ENCODE measurements at regions not wholly inside any gene's neighbourhood (a gene's known extent, or its start where the extent isn't known, plus 50 kb on each side); places are given as distances from the start of the nearest gene placed in this dataset.

DNA sequence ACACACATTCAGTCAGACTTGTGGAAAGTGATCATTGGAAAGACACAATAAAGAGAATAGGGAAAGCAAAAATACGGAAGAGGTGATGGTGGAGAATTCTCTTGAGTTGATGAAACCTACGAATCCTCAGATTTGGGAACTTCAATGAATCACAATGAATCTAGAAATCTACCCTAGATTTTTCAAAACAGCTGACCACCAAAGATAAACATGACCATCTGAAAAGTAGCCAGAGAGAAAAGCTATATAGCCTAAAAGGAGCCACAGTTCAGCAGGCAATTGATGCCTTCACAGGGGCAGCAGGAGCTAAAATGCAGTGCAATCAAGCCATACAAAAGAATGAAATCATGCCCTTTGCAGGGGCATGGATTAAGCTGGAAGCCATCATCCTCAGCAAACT lies 170.6 kb upstream of the RUNX1 start:
- TF ChIP-seq EP300 (IDR thresholded peaks at IDR 0.05; ENCODE audit: borderline replicate concordance in 1 of 2, low read depth in 1 of 2, low read length in 1 of 2), result no peak
- TF ChIP-seq CTCF (IDR thresholded peaks at IDR 0.05), result no peak
- no peak for TF ChIP-seq POLR2AphosphoS5 (IDR thresholded peaks at IDR 0.05; ENCODE audit: low read depth, low read length)
- no peak for TF ChIP-seq SIN3A (IDR thresholded peaks at IDR 0.05; ENCODE audit: borderline replicate concordance, low read depth, low read length)
- no peak for TF ChIP-seq REST (IDR thresholded peaks at IDR 0.05; ENCODE audit: low read depth, low read length)
- no peak for TF ChIP-seq NRF1 (IDR thresholded peaks at IDR 0.05; ENCODE audit: low read depth, low read length)
- TF ChIP-seq TAF1 (IDR thresholded peaks at IDR 0.05; ENCODE audit: borderline replicate concordance, low read depth, low read length), result no peak
- no peak for TF ChIP-seq EZH2phosphoT487 (IDR thresholded peaks at IDR 0.05; ENCODE audit: borderline replicate concordance, low read depth)
- no peak for TF ChIP-seq USF2 (IDR thresholded peaks at IDR 0.05; ENCODE audit: borderline replicate concordance, low read depth, low read length)
- TF ChIP-seq RXRA (IDR thresholded peaks at IDR 0.05; ENCODE audit: borderline replicate concordance, low read depth), result no peak
- TF ChIP-seq, protein P1, sequence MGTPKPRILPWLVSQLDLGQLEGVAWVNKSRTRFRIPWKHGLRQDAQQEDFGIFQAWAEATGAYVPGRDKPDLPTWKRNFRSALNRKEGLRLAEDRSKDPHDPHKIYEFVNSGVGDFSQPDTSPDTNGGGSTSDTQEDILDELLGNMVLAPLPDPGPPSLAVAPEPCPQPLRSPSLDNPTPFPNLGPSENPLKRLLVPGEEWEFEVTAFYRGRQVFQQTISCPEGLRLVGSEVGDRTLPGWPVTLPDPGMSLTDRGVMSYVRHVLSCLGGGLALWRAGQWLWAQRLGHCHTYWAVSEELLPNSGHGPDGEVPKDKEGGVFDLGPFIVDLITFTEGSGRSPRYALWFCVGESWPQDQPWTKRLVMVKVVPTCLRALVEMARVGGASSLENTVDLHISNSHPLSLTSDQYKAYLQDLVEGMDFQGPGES (IDR thresholded peaks at IDR 0.05; ENCODE audit: low read depth, low read length), result no peak

All from SK-N-SH (cell line).